SW 1271 (cell line): ENCODE measurements at regions not wholly inside any gene's neighbourhood (a gene's known extent, or its start where the extent isn't known, plus 50 kb on each side); places are given as distances from the start of the nearest gene placed in this dataset.

ENCODE experiments used
- DNase-seq, 2 experiments: peaks; one replicate each; lab custom pipeline; 2025; lab: John Stamatoyannopoulos, UW

DNA sequence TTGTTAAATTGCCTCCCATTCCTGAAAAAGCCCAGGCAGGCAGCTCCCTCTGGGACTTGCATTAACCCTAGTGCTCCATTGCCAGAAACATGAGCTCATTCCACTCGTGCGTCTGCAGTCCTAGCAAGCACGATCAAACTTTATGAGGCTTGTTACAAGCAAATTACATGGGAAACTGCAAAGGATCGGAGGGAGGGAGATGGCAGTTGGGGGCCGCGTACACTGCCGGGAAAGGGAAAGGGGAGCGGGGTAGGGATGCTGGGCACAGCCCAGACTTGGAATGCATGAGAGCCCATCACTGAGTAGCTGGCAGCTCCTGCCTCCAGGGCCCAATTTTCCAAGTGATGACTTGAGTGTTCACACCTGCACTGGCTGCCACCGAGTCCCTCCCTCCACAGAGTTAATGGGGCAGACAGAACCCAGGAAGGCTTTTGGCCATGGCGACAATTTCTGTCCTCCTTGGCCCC lies 169.9 kb downstream of the BRINP2 start:
- no peak for DNase-seq

DNA sequence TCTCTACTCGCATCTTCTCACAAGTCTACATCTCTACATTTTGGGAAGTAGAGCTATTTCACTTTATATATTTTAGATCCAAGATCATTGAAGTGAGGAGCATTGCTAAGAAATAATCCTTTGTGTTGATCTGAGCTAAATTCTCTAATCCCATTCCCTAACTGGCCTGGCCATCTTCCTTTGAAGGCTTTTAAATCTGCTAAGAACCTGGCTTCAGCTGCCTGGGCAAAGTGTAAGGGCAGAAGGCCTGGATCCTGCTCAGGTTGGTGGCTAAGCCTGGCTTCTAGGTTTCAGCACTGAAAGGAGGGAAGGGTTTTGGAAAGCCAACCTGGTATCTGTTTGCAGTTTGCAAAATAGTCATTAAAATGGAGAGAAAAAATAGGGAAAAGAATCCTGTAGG lies 167.6 kb downstream of the BRINP2 start:
- DNase-seq: no peak

DNA sequence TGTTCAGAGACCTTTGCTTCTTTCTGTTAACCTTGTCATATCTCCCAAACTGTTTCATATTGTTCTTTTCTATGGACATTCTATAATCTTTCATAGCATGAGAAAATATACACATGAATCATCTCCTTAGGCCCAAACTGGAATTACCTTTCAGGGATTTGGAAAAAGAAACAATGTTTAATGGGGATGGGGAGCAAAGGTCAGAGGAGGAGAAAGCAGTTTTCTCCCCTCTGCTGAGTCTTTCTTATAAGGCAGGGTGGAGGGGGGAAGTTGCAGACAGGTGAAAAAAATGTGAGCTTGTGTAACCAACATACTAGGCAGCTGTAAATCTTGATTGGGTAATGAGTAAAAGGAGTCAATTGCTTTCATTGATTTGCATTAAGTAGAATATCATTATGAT lies 164.1 kb downstream of the BRINP2 start:
- DNase-seq: no peak

DNA sequence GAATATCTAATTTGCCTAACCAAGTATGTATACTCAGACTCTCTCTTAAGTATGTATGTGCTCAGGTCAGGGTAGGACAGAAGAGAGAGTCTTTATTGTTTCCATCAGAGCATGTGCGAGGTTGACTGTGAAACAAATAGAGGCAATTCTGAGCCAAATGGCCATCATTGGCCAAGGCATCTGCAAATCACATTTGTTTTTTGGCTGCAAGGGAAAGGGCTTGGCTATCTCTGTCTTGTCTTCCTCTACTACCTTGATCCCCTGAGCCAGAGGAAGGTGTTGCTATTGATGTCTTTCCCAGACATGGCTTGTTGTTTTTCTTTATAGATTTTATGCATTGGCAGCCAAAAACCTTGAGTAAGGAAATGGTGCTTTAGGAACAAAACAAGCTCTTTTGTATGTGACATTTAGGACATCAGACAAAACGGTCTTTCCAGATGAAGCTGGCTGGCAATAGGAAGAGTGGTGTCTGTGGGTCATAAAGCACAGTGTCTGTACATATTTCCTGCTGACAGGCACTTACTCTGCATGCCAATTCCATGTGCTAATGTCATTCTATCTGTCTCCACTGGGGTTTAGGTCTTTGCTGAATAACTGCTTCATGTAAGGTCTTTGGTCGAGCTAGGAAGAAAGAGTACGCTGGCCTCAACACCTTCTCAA lies 163.3 kb downstream of the BRINP2 start:
- DNase-seq: no peak
